Left ventricle myocardium inferior (tissue), 1 donor: ENCODE measurements at regions not wholly inside any gene's neighbourhood (a gene's known extent, or its start where the extent isn't known, plus 50 kb on each side); places are given as distances from the start of the nearest gene placed in this dataset.
"Not testable (repeated sequence)": the region's sequence is repeated elsewhere in the genome, so short reads cannot be mapped to it uniquely, and the experiment has no call there.

Experiments used
- DNase-seq: peaks from one replicate; pipeline ENCODE4 v3.0.0-alpha.2; 2020
- H3K27ac ChIP-seq: fragments of 200-600 bp; replicated peaks from 2 replicates; pipeline ENCODE4 v1.8.0; 2021
- H3K27me3 ChIP-seq: fragments of 200-600 bp; 2 replicates; pipeline ENCODE4 v1.8.0; 2021; ENCODE audit warnings: low read depth
- H3K36me3 ChIP-seq: fragments of 200-600 bp; 2 replicates; pipeline ENCODE4 v1.8.0; 2021
- H3K4me1 ChIP-seq: fragments of 200-600 bp; 2 replicates; pipeline ENCODE4 v1.8.0; 2021
- H3K4me3 ChIP-seq: fragments of 200-600 bp; 2 replicates; pipeline ENCODE4 v1.8.0; 2021; ENCODE audit warnings: mild to moderate bottlenecking, moderate library complexity
- H3K9me3 ChIP-seq: fragments of 200-600 bp; replicated peaks from 2 replicates; pipeline ENCODE4 v1.8.0; 2021
- intact Hi-C: fragments of 100-400 bp; cut with micrococcal nuclease; formaldehyde crosslinking; loops from one replicate; pipeline ENCODE4 v1.11.0; 2022
- TF ChIP-seq, protein P1 (sequence below): fragments of 200-600 bp; IDR thresholded peaks from 2 replicates; pipeline ENCODE4 v1.8.0; 2021; ENCODE audit warnings: antibody characterized with exemption, mild to moderate bottlenecking, borderline replicate concordance
- donor health status: DM: no; HTN: yes; CAD: no; lungs with severe emphysema.

DNA sequence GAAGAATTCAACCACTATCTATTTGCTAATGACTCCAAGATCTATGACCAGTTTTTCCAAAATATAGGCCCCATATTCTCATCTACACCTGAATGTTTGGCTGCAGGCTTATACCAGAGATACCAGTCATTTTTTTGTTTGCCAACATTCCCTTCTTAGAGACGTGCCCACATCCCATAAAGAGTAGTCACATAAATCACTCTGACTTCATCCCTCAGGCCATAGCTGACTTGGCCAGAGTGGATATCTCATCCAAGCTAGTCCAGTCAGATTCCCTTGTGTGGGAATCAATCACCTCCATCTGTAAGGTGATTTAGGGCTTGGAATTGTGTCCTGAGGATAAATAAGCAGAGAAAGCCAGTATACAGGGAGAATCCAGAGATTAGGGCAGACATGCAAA is 124.3 kb upstream of the SLC24A2 start:
- peaks cover under 1% of the 10 kb centered on the region for H3K27me3 ChIP-seq
- H3K36me3 ChIP-seq = no peaks in the 10 kb centered on the region
- DNase-seq = no peak
- H3K9me3 ChIP-seq = no peaks in the 10 kb centered on the region
- no peak overlapping the region for H3K4me3 ChIP-seq
- intact Hi-C loops = no loop called here
- TF ChIP-seq, protein P1, sequence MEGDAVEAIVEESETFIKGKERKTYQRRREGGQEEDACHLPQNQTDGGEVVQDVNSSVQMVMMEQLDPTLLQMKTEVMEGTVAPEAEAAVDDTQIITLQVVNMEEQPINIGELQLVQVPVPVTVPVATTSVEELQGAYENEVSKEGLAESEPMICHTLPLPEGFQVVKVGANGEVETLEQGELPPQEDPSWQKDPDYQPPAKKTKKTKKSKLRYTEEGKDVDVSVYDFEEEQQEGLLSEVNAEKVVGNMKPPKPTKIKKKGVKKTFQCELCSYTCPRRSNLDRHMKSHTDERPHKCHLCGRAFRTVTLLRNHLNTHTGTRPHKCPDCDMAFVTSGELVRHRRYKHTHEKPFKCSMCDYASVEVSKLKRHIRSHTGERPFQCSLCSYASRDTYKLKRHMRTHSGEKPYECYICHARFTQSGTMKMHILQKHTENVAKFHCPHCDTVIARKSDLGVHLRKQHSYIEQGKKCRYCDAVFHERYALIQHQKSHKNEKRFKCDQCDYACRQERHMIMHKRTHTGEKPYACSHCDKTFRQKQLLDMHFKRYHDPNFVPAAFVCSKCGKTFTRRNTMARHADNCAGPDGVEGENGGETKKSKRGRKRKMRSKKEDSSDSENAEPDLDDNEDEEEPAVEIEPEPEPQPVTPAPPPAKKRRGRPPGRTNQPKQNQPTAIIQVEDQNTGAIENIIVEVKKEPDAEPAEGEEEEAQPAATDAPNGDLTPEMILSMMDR = no peak
- H3K4me1 ChIP-seq = no peaks in the 10 kb centered on the region
- no peak overlapping the region for H3K27ac ChIP-seq

DNA sequence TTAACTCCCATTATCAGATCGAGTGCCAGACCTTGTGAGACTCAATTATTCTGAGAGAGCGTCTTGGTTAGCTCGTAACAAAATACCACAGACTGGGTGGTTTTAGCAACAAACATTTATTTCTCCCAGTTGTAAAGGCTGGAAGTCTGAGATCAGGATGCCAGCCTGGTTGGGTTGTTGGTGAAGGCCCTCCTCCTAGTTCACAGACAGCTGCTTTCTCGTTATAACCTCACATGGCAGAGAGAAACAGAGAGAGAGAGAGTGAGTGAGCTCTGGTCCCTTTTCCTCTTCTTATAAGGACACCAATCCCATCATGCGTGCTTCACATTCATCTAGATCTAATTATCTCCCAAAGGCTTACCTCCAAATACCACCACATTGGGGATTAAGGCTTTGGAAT is 114.2 kb upstream of the SLC24A2 start:
- H3K27ac ChIP-seq = no peak overlapping the region
- no peak for DNase-seq
- no peaks in the 10 kb centered on the region for H3K9me3 ChIP-seq
- no peaks in the 10 kb centered on the region for H3K4me1 ChIP-seq
- intact Hi-C loops = no loop called here
- H3K4me3 ChIP-seq = no peak overlapping the region
- TF ChIP-seq, protein P1 = no peak
- no peaks in the 10 kb centered on the region for H3K27me3 ChIP-seq
- H3K36me3 ChIP-seq = no peaks in the 10 kb centered on the region

DNA sequence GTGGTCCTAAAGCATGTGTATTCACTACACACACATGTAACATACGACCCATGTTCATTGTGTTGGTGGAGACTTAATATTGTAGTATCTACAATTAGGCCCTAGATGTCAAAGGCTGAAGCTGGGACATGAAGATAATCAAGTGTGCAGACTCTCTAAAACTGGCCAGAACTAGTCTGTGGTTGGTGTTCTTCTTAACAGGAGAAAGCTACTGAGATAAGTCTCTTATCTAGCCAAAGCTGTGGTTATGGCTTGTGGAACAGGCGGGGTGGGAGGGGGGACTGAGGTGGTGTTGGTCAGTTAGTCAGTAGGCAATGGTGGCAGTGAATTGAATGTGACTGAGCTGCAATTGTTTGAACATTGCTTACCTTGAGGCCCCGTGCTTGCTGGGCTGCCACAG is 112.7 kb upstream of the SLC24A2 start:
- no peak overlapping the region for H3K27ac ChIP-seq
- DNase-seq = no peak
- intact Hi-C loops = no loop called here
- no peaks in the 10 kb centered on the region for H3K9me3 ChIP-seq
- TF ChIP-seq, protein P1 = no peak
- H3K27me3 ChIP-seq = no peaks in the 10 kb centered on the region
- no peaks in the 10 kb centered on the region for H3K4me1 ChIP-seq
- H3K4me3 ChIP-seq = no peak overlapping the region
- no peaks in the 10 kb centered on the region for H3K36me3 ChIP-seq

DNA sequence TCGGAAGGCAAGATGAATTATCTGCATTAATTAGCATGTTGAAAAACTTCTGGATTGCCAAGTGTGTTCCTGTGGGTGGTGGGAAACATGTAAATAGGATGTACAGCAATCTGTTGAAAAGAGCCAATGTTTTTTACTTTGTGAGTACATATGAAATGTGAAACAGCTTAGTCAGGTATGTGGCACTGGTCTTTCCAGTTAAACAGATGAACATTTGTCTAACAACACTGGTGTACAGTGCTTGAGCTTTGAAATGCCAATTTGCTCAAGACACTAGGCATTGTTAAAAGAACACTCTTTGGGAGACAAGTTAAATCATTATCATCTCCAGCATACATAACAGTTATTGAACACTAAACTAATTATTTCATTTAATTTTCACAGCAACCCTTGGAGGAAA is 107.3 kb upstream of the SLC24A2 start:
- TF ChIP-seq, protein P1 = no peak
- no peaks in the 10 kb centered on the region for H3K4me1 ChIP-seq
- intact Hi-C loops = no loop called here
- H3K9me3 ChIP-seq = no peaks in the 10 kb centered on the region
- H3K27me3 ChIP-seq = no peaks in the 10 kb centered on the region
- DNase-seq = no peak
- no peak overlapping the region for H3K27ac ChIP-seq
- no peak overlapping the region for H3K4me3 ChIP-seq
- H3K36me3 ChIP-seq = no peaks in the 10 kb centered on the region

DNA sequence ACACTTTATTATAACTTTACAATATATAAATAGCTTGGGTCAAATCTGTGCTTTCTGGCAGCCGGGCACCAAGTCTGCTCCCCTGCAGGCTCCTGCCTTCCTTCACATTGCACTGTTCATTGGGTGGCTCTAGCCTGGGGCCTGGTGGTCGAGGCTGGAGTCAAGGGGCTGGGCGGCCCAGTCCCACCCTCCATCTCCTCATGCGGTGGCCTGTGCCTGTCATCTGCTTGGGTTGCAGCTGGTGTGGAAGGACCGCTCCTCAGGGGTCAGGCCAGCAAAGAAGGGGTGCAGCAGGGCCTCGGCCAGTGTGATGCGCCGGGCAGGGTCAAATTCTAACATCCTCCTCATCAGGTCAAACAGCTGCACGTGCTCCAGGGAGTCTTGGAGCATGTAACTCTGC is 106.7 kb upstream of the SLC24A2 start:
- DNase-seq, H3K27ac ChIP-seq, H3K4me3 ChIP-seq, intact Hi-C loops, H3K9me3 ChIP-seq, H3K4me1 ChIP-seq, H3K27me3 ChIP-seq, H3K36me3 ChIP-seq: not testable (repeated sequence)

DNA sequence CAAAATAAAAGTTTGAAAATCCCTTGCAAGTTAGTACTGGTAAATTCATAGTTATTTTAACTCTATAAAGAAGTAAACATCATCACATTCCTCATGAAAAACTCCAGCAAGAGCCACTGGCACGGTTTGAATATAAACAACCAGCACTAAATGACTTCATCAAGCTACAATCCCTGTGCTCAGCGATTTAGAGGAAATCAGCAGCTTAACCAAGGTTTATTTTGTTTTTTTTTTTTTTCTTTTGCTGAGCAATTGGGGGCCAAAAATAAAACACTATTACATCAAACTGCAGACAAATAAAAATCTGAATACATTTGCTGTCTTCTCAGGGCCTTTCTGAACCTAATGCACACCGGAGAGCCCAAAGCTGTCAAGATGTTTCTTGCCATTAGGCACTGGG is 106.2 kb upstream of the SLC24A2 start:
- TF ChIP-seq, protein P1 = no peak
- Histone ChIP-seq H3K4me1 (no peaks in the 10 kb centered on the region), H3K4me3 (no peak overlapping the region), H3K27me3 (no peaks in the 10 kb centered on the region), H3K9me3 (no peaks in the 10 kb centered on the region), H3K36me3 (no peaks in the 10 kb centered on the region), H3K27ac (no peak overlapping the region)
- intact Hi-C loops = no loop called here
- no peak for DNase-seq
